MM.1S (cell line): ENCODE measurements at regions not wholly inside any gene's neighbourhood (a gene's known extent, or its start where the extent isn't known, plus 50 kb on each side); places are given as distances from the start of the nearest gene placed in this dataset.

Source experiments
- DNase-seq: peaks from one replicate; pipeline ENCODE4 v3.0.0-alpha.2; 2015
- H2AFZ ChIP-seq: fragments of 300-600 bp; sonication (generic); 2 replicates; pipeline ENCODE4 v1.6.0; 2016; ENCODE audit warnings: antibody characterized with exemption, low read length
- H3F3A ChIP-seq: fragments of 300-600 bp; sonication (generic); 2 replicates; pipeline ENCODE4 v1.6.1; 2016; ENCODE audit warnings: mild to moderate bottlenecking, antibody characterized with exemption, low read length, moderate library complexity, mixed read lengths; ENCODE audit not compliant: insufficient read depth
- H3K27ac ChIP-seq: fragments of 300-600 bp; sonication (generic); 2 replicates; pipeline ENCODE4 v1.5.1; 2016; ENCODE audit warnings: mild to moderate bottlenecking, low read length
- H3K27me3 ChIP-seq: fragments of 300-600 bp; sonication (generic); replicated peaks from 2 replicates; pipeline ENCODE4 v1.6.0; 2016; ENCODE audit warnings: low read length; ENCODE audit not compliant: insufficient read depth
- H3K36me3 ChIP-seq: fragments of 300-600 bp; sonication (generic); replicated peaks from 2 replicates; pipeline ENCODE4 v1.6.1; 2016; ENCODE audit warnings: mild to moderate bottlenecking, low read length, mixed read lengths; ENCODE audit not compliant: insufficient read depth
- H3K4me1 ChIP-seq: fragments of 300-600 bp; sonication (generic); 2 replicates; pipeline ENCODE4 v1.6.1; 2016; ENCODE audit warnings: low read length, mixed read lengths
- H3K4me2 ChIP-seq: fragments of 300-600 bp; sonication (generic); 2 replicates; pipeline ENCODE4 v1.6.0; 2016; ENCODE audit warnings: low read depth, low read length
- H3K4me3 ChIP-seq: fragments of 300-600 bp; sonication (generic); 2 replicates; pipeline ENCODE4 v1.5.1; 2016; ENCODE audit warnings: low read length, mixed read lengths
- H3K79me2 ChIP-seq: fragments of 300-600 bp; sonication (generic); 2 replicates; pipeline ENCODE4 v1.6.1; 2016; ENCODE audit warnings: mixed run types, low read length, mixed read lengths
- H3K9ac ChIP-seq: fragments of 300-600 bp; sonication (generic); 2 replicates; pipeline ENCODE4 v1.6.1; 2016; ENCODE audit warnings: low read length, mixed read lengths
- H3K9me2 ChIP-seq: fragments of 300-600 bp; sonication (generic); replicated peaks from 2 replicates; pipeline ENCODE4 v1.6.1; 2016; ENCODE audit warnings: mild to moderate bottlenecking, low read length, mixed read lengths; ENCODE audit not compliant: insufficient read depth
- H3K9me3 ChIP-seq: fragments of 300-600 bp; sonication (generic); replicated peaks from 2 replicates; pipeline ENCODE4 v1.6.1; 2016; ENCODE audit warnings: mild to moderate bottlenecking, low read length, mixed read lengths; ENCODE audit not compliant: insufficient read depth
- H4K20me1 ChIP-seq: fragments of 300-600 bp; sonication (generic); 2 replicates; pipeline ENCODE4 v1.6.1; 2016; ENCODE audit warnings: mild to moderate bottlenecking, low read length, moderate library complexity, mixed read lengths; ENCODE audit not compliant: insufficient read depth
- CTCF ChIP-seq: fragments of 300-600 bp; sonication (generic); IDR thresholded peaks from 2 replicates; pipeline ENCODE4 v1.5.1; 2016; ENCODE audit warnings: antibody characterized with exemption, low read length, mixed read lengths
- EZH2 ChIP-seq: fragments of 300-600 bp; sonication (generic); optimal IDR thresholded peaks from 2 replicates; pipeline ENCODE3; 2017; ENCODE audit warnings: low read depth, mild to moderate bottlenecking, antibody characterized with exemption, low read length, mixed read lengths
- EZH2phosphoT487 ChIP-seq: fragments of 300-600 bp; sonication (generic); IDR thresholded peaks from 2 replicates; pipeline ENCODE4 v1.6.1; 2018; ENCODE audit warnings: antibody characterized with exemption, low read length

DNA sequence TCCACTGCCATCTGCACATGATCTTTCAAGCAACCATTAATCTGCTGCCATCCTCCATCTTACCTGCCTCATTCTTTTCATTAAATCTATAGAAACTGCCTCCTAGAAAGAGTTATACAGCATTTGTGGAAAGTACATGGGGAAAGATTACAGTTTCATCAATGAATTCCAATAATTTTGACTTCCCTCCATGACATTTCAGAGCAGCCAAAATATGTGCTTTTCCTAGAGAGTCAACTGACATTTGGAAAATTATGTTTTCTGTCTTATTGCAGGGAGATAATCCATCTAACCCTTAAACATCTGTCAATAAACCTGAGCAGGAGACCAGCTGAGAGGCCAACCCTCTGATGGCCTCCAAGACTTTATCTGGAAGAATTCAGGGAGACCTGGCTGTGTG, 147.0 kb upstream of the CDH5 start:
- H3K4me2 ChIP-seq, result no peak overlapping the region

GRCh38 chr16:66212428-66212827, 154.1 kb upstream of the CDH5 start:
- Histone ChIP-seq H3K27ac (no peak overlapping the region), H3K4me1 (no peaks in the 10 kb centered on the region), H3K27me3 (no peaks in the 10 kb centered on the region), H3K9ac (no peak overlapping the region), H4K20me1 (no peaks in the 10 kb centered on the region), H3K4me3 (no peak overlapping the region), H3K9me2 (no peaks in the 10 kb centered on the region), H2AFZ (no peak overlapping the region), H3K36me3 (no peaks in the 10 kb centered on the region), H3F3A (no peaks in the 10 kb centered on the region), H3K9me3 (no peaks in the 10 kb centered on the region), H3K4me2 (no peak overlapping the region), H3K79me2 (no peaks in the 10 kb centered on the region)
- no peak for TF ChIP-seq EZH2phosphoT487
- TF ChIP-seq EZH2, result no peak
- no peak for TF ChIP-seq CTCF
- no peak for DNase-seq

More for the DNA sequence above, 147.0 kb upstream of the CDH5 start:
- Histone ChIP-seq H4K20me1 (no peaks in the 10 kb centered on the region), H3K9ac (no peak overlapping the region), H2AFZ (no peak overlapping the region), H3K4me1 (no peaks in the 10 kb centered on the region), H3K36me3 (no peaks in the 10 kb centered on the region), H3F3A (no peaks in the 10 kb centered on the region), H3K79me2 (no peaks in the 10 kb centered on the region), H3K4me3 (no peak overlapping the region), H3K9me2 (no peaks in the 10 kb centered on the region), H3K27me3 (no peaks in the 10 kb centered on the region), H3K27ac (no peak overlapping the region), H3K9me3 (no peaks in the 10 kb centered on the region)
- TF ChIP-seq EZH2, result no peak
- no peak for TF ChIP-seq CTCF
- no peak for TF ChIP-seq EZH2phosphoT487
- no peak for DNase-seq

- H3K4me1 ChIP-seq, result no peaks in the 10 kb centered on the region
- no peak overlapping the region for H2AFZ ChIP-seq
Observed at GRCh38 chr16:66211651-66212050, 154.8 kb upstream of the CDH5 start.

More at GRCh38 chr16:66211651-66212050, 154.8 kb upstream of the CDH5 start:
- Histone ChIP-seq H4K20me1 (no peaks in the 10 kb centered on the region), H3K79me2 (no peaks in the 10 kb centered on the region), H3F3A (no peaks in the 10 kb centered on the region), H3K4me3 (no peak overlapping the region), H3K27me3 (no peaks in the 10 kb centered on the region), H3K4me2 (no peak overlapping the region), H3K9me3 (no peaks in the 10 kb centered on the region), H3K9me2 (no peaks in the 10 kb centered on the region), H3K27ac (no peak overlapping the region), H3K9ac (no peak overlapping the region), H3K36me3 (no peaks in the 10 kb centered on the region)
- TF ChIP-seq EZH2 (no peak), EZH2phosphoT487 (no peak), CTCF (no peak)
- DNase-seq, result no peak
